ENCODE measurements at regions not wholly inside any gene's neighbourhood (a gene's known extent, or its start where the extent isn't known, plus 50 kb on each side); places are given as distances from the start of the nearest gene placed in this dataset.

DNA sequence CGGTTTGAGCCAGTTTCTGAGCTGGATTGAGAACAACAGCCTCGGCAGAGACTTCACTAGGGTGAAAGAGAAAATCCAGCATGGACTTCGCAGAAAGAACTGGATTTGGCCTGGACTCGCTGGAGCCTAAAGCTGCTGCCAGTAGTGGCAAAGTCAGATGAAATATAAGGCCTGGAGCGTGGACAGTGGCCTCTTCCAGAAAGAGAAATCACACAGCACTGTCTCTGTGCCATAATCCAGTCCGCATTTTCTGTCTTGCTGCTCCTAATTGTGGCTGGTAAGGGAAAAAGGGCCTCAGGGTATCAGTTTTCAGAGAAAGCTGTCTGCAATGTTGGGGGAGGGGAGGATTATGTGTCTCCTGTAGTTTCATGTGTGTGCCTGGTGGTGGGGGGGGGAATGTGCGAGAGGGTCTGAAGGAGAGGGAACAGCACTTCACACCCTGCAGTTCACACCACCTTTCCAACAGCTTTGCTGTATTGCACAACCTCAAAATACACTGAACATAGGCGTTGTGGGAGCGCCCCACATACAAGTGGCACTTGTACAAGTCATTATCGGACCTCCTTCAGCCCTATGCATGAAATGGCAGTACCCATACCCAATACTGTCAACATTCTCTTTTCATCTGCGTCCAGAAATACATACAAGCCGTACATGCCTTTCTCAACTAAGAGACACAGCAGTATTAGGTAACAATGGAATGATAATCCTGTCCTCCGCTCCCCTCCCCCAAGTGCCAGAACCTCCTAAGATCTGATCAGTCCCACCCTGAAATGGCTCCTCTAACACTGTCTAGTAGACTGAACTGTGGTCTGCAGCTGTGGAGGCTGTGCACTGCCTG, 107.5 kb upstream of the ATF7IP start (continued):
- TF ChIP-seq, protein P1, sequence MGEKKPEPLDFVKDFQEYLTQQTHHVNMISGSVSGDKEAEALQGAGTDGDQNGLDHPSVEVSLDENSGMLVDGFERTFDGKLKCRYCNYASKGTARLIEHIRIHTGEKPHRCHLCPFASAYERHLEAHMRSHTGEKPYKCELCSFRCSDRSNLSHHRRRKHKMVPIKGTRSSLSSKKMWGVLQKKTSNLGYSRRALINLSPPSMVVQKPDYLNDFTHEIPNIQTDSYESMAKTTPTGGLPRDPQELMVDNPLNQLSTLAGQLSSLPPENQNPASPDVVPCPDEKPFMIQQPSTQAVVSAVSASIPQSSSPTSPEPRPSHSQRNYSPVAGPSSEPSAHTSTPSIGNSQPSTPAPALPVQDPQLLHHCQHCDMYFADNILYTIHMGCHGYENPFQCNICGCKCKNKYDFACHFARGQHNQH (CRISPR knock-in tag; IDR thresholded peaks at IDR 0.05): peak; percentile 92
- TF ChIP-seq ZNF121 (CRISPR knock-in tag; IDR thresholded peaks at IDR 0.05) (no peak), ZNF776 (CRISPR knock-in tag; IDR thresholded peaks at IDR 0.05) (0 out of 2 replicates have a peak, but pooled peaks have one; percentile 38), ETV6 (CRISPR knock-in tag; conservative IDR thresholded peaks at IDR 0.05) (0 out of 2 replicates have a peak, but pooled peaks have one; percentile 48), HDAC1 (CRISPR knock-in tag; IDR thresholded peaks at IDR 0.05) (0 out of 2 replicates have a peak, but pooled peaks have one; percentile 60), ZNF460 (CRISPR knock-in tag; IDR thresholded peaks at IDR 0.05; ENCODE audit: borderline replicate concordance) (no peak), SSRP1 (CRISPR knock-in tag; IDR thresholded peaks at IDR 0.05) (0 out of 2 replicates have a peak, but pooled peaks have one; percentile 43), ZNF3 (CRISPR knock-in tag; IDR thresholded peaks at IDR 0.05) (peak; percentile 48), ZNF17 (CRISPR knock-in tag; IDR thresholded peaks at IDR 0.05) (no peak), LCORL (IDR thresholded peaks at IDR 0.05) (no peak), LCORL (CRISPR knock-in tag; IDR thresholded peaks at IDR 0.05) (peak; percentile 69), KDM1A (CRISPR knock-in tag; IDR thresholded peaks at IDR 0.05) (peak; percentile 24; the same call in 1 of the 2 replicates), FOXP1 (IDR thresholded peaks at IDR 0.05) (no peak), FOXP1 (CRISPR knock-in tag; IDR thresholded peaks at IDR 0.05) (peak; percentile 38), CBFB (CRISPR knock-in tag; IDR thresholded peaks at IDR 0.05) (no peak), KDM5B (CRISPR knock-in tag; IDR thresholded peaks at IDR 0.05; ENCODE audit: borderline replicate concordance) (0 out of 2 replicates have a peak, but pooled peaks have one; percentile 18), SIN3A (IDR thresholded peaks at IDR 0.05; ENCODE audit: borderline replicate concordance, low read depth, low read length) (no peak)
- TF ChIP-seq, protein P2, sequence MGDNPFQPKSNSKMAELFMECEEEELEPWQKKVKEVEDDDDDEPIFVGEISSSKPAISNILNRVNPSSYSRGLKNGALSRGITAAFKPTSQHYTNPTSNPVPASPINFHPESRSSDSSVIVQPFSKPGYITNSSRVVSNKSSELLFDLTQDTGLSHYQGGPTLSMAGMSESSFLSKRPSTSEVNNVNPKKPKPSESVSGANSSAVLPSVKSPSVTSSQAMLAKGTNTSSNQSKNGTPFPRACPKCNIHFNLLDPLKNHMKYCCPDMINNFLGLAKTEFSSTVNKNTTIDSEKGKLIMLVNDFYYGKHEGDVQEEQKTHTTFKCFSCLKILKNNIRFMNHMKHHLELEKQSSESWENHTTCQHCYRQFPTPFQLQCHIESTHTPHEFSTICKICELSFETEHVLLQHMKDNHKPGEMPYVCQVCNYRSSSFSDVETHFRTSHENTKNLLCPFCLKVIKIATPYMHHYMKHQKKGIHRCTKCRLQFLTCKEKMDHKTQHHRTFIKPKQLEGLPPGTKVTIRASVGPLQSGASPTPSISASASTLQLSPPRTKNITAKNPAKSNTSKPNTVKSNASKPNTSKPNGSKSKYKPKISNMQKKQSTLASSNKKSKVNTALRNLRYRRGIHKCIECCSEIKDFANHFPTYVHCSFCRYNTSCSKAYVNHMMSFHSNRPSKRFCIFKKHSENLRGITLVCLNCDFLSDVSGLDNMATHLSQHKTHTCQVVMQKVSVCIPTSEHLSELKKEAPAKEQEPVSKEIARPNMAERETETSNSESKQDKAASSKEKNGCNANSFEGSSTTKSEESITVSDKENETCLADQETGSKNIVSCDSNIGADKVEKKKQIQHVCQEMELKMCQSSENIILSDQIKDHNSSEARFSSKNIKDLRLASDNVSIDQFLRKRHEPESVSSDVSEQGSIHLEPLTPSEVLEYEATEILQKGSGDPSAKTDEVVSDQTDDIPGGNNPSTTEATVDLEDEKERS (CRISPR knock-in tag; IDR thresholded peaks at IDR 0.05): peak; percentile 82; the same call in 1 of the 2 replicates
- TF ChIP-seq, protein P3, sequence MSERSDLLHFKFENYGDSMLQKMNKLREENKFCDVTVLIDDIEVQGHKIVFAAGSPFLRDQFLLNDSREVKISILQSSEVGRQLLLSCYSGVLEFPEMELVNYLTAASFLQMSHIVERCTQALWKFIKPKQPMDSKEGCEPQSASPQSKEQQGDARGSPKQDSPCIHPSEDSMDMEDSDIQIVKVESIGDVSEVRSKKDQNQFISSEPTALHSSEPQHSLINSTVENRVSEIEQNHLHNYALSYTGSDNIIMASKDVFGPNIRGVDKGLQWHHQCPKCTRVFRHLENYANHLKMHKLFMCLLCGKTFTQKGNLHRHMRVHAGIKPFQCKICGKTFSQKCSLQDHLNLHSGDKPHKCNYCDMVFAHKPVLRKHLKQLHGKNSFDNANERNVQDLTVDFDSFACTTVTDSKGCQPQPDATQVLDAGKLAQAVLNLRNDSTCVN (CRISPR knock-in tag; IDR thresholded peaks at IDR 0.05; ENCODE audit: borderline replicate concordance): peak; percentile 71; the same call in 1 of the 2 replicates
- TF ChIP-seq, protein P4, sequence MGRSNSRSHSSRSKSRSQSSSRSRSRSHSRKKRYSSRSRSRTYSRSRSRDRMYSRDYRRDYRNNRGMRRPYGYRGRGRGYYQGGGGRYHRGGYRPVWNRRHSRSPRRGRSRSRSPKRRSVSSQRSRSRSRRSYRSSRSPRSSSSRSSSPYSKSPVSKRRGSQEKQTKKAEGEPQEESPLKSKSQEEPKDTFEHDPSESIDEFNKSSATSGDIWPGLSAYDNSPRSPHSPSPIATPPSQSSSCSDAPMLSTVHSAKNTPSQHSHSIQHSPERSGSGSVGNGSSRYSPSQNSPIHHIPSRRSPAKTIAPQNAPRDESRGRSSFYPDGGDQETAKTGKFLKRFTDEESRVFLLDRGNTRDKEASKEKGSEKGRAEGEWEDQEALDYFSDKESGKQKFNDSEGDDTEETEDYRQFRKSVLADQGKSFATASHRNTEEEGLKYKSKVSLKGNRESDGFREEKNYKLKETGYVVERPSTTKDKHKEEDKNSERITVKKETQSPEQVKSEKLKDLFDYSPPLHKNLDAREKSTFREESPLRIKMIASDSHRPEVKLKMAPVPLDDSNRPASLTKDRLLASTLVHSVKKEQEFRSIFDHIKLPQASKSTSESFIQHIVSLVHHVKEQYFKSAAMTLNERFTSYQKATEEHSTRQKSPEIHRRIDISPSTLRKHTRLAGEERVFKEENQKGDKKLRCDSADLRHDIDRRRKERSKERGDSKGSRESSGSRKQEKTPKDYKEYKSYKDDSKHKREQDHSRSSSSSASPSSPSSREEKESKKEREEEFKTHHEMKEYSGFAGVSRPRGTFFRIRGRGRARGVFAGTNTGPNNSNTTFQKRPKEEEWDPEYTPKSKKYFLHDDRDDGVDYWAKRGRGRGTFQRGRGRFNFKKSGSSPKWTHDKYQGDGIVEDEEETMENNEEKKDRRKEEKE (IDR thresholded peaks at IDR 0.05): no peak
- TF ChIP-seq, protein P5, sequence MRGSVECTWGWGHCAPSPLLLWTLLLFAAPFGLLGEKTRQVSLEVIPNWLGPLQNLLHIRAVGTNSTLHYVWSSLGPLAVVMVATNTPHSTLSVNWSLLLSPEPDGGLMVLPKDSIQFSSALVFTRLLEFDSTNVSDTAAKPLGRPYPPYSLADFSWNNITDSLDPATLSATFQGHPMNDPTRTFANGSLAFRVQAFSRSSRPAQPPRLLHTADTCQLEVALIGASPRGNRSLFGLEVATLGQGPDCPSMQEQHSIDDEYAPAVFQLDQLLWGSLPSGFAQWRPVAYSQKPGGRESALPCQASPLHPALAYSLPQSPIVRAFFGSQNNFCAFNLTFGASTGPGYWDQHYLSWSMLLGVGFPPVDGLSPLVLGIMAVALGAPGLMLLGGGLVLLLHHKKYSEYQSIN (CRISPR knock-in tag; IDR thresholded peaks at IDR 0.05; ENCODE audit: borderline replicate concordance): no peak

Measured in HepG2 (cell line).